K562 (cell line): ENCODE measurements at regions not wholly inside any gene's neighbourhood (a gene's known extent, or its start where the extent isn't known, plus 50 kb on each side); places are given as distances from the start of the nearest gene placed in this dataset.

Experiments
- ATAC-seq: fragments of 200-7000 bp; cut with Tn5 transposase; 3 replicates; pipeline ENCODE4 v1.9.1; 2020; ENCODE audit warnings: moderate library complexity
- BruUV-seq: library from RNA; stranded (reverse); fragments of 400-500 nt; replicated peaks from 2 replicates; lab custom pipeline; 2021; lab: Mats Ljungman, UMichigan
- CTCF ChIA-PET: fragments of 300-600 bp; formaldehyde crosslinking; extraction: SDS; loops from one replicate; lab custom pipeline; 2021; ENCODE audit warnings: low intra/inter-chr PET ratio; lab: Yijun Ruan, JAX
- POLR2A ChIA-PET: fragments of 300-600, 350-650 bp; sonication (Branson Sonifier 250); formaldehyde crosslinking; extraction: SDS; loops from one replicate; lab custom pipeline; 2021; ENCODE audit warnings: antibody characterized with exemption, inconsistent platforms; lab: Yijun Ruan, JAX
- DNase-seq, 4 experiments: peaks; one replicate each; pipeline versions ENCODE4 v3.0.0 to v3.0.0-alpha.2; 2011 to 2018; ENCODE audit warnings: low spot score in 3 of 4, mixed read lengths in 3 of 4; ENCODE audit errors: extremely low read depth in 1 of 4
- FAIRE-seq: peaks from 2 replicates; lab custom pipeline; 2011; peaks lifted over from hg19 to GRCh38; lab: Jason Lieb, UNC
- H2AFZ ChIP-seq: 2 replicates; pipeline ENCODE4 v1.6.0; 2011; ENCODE audit warnings: low read depth, low read length, control low read depth, inconsistent platforms
- H3K27ac ChIP-seq: fragments of 200-600 bp; 3 replicates; pipeline ENCODE4 v1.8.0; 2011; ENCODE audit warnings: low read depth, mild to moderate bottlenecking, control low read depth, inconsistent platforms, low read length, moderate library complexity, mixed read lengths; ENCODE audit errors: extremely low read depth
- H3K27me3 ChIP-seq, 2 experiments: fragments of 300-600 bp in 1 of 2; 2 replicates in 1 of 2; 3 replicates in 1 of 2; pipeline versions ENCODE4 v1.6.0 to v1.8.0; 2011; ENCODE audit warnings: inconsistent platforms in 2 of 2, low read length in 2 of 2, mild to moderate bottlenecking in 1 of 2, mixed read lengths in 1 of 2, moderate library complexity in 1 of 2; ENCODE audit not compliant: control insufficient read depth in 2 of 2, insufficient read depth in 2 of 2
- H3K36me3 ChIP-seq: fragments of 300-600 bp; 3 replicates; pipeline ENCODE4 v1.8.0; 2011; ENCODE audit warnings: mild to moderate bottlenecking, low read length, inconsistent platforms; ENCODE audit not compliant: control insufficient read depth, insufficient read depth
- H3K4me1 ChIP-seq, 2 experiments: fragments of 200-600 bp in 1 of 2; replicated peaks in 1 of 2; 2 replicates in 1 of 2; 3 replicates in 1 of 2; pipeline versions ENCODE4 v1.5.1 to v1.8.0; 2011; ENCODE audit warnings: inconsistent platforms in 2 of 2, low read length in 2 of 2, mild to moderate bottlenecking in 1 of 2, mixed read lengths in 1 of 2, moderate library complexity in 1 of 2; ENCODE audit not compliant: control insufficient read depth in 2 of 2, insufficient read depth in 2 of 2
- H3K4me2 ChIP-seq: 2 replicates; pipeline ENCODE4 v1.6.1; 2011; ENCODE audit warnings: low read length, control low read depth, inconsistent platforms, mixed read lengths; ENCODE audit not compliant: insufficient read depth
- H3K4me3 ChIP-seq: fragments of 200-600 bp; sonication (generic), shearing (Covaris generic); 2 replicates; pipeline ENCODE4 v1.5.1; 2016; ENCODE audit warnings: control low read depth, inconsistent platforms
- H3K79me2 ChIP-seq: fragments of 200-600 bp; 3 replicates; pipeline ENCODE4 v1.8.0; 2011; ENCODE audit warnings: low read length, inconsistent platforms; ENCODE audit not compliant: control insufficient read depth, insufficient read depth
- H3K9ac ChIP-seq, 2 experiments: 2 replicates each; pipeline versions ENCODE4 v1.6.0 to v1.6.1; 2011; ENCODE audit warnings: low read depth in 2 of 2, low read length in 2 of 2, control low read depth in 1 of 2, inconsistent platforms in 1 of 2, mild to moderate bottlenecking in 1 of 2, mixed read lengths in 1 of 2; ENCODE audit not compliant: insufficient read depth in 1 of 2
- H3K9me1 ChIP-seq: one replicate; pipeline ENCODE4 v1.6.0; 2011; ENCODE audit warnings: inconsistent platforms, mild to moderate bottlenecking, low read length, moderate library complexity; ENCODE audit not compliant: control insufficient read depth, insufficient read depth
- H3K9me3 ChIP-seq: replicated peaks from 2 replicates; pipeline ENCODE4 v1.5.1; 2011; ENCODE audit warnings: low read depth, low read length, inconsistent platforms; ENCODE audit not compliant: control insufficient read depth, insufficient read depth
- H4K20me1 ChIP-seq: replicated peaks from 2 replicates; pipeline ENCODE4 v1.6.1; 2011; ENCODE audit warnings: low read length, inconsistent platforms, mixed read lengths; ENCODE audit not compliant: control insufficient read depth, insufficient read depth
- C11orf30 ChIP-seq: fragments of 450-650 bp; IDR thresholded peaks from 2 replicates; pipeline ENCODE4 v1.6.1; 2016; ENCODE audit warnings: low read depth, mild to moderate bottlenecking
- CBFA2T2 ChIP-seq: fragments of 450-650 bp; conservative IDR thresholded peaks from 2 replicates; pipeline ENCODE4 v1.6.1; 2017; ENCODE audit warnings: mild to moderate bottlenecking
- CCNT2 ChIP-seq: IDR thresholded peaks from 2 replicates; pipeline ENCODE4 v1.6.1; 2011; ENCODE audit warnings: borderline replicate concordance, low read depth, mild to moderate bottlenecking, moderate library complexity, mixed read lengths, low read length; ENCODE audit not compliant: insufficient read length; ENCODE audit errors: extremely low read depth
- FOS ChIP-seq: IDR thresholded peaks from 3 replicates; pipeline ENCODE4 v1.6.1; 2011; ENCODE audit not compliant: insufficient read length; ENCODE audit errors: extremely low read depth
- FOXA1 ChIP-seq: fragments of 450-650 bp; IDR thresholded peaks from 2 replicates; pipeline ENCODE4 v1.6.1; 2016; ENCODE audit warnings: mild to moderate bottlenecking, borderline replicate concordance
- HDAC8 ChIP-seq: fragments of 450-650 bp; IDR thresholded peaks from 2 replicates; pipeline ENCODE4 v1.6.1; 2016; ENCODE audit warnings: mild to moderate bottlenecking, missing genetic modification characterization, moderate library complexity, missing compliant biosample characterization
- ILF3 ChIP-seq: fragments of 450-650 bp; IDR thresholded peaks from 2 replicates; pipeline ENCODE4 v1.6.1; 2018; ENCODE audit warnings: antibody characterized with exemption, mild to moderate bottlenecking, moderate library complexity, borderline replicate concordance
- KAT7 ChIP-seq: sonication (generic); formaldehyde crosslinking; IDR thresholded peaks from 2 replicates; pipeline ENCODE4 v1.8.0; 2022; ENCODE audit warnings: missing genetic modification reagents, mild to moderate bottlenecking, borderline replicate concordance
- MEIS2 ChIP-seq: fragments of 450-650 bp; IDR thresholded peaks from 2 replicates; pipeline ENCODE4 v1.6.1; 2014; ENCODE audit warnings: mild to moderate bottlenecking; ENCODE audit not compliant: partially characterized antibody
- MTA3 ChIP-seq: fragments of 450-650 bp; formaldehyde crosslinking; IDR thresholded peaks from 2 replicates; pipeline ENCODE4 v1.6.1; 2017; ENCODE audit warnings: mild to moderate bottlenecking, borderline replicate concordance
- PRDM10 ChIP-seq: fragments of 450-650 bp; IDR thresholded peaks from 2 replicates; pipeline ENCODE4 v1.6.1; 2018; ENCODE audit not compliant: partially characterized antibody
- PTBP1 ChIP-seq: fragments of 200-400 bp; formaldehyde crosslinking; IDR thresholded peaks from 2 replicates; pipeline ENCODE4 v1.6.1; 2017; ENCODE audit warnings: low read depth, low read length
- TAF1 ChIP-seq: IDR thresholded peaks from 2 replicates; pipeline ENCODE4 v1.6.1; 2011; ENCODE audit warnings: mild to moderate bottlenecking, low read length, moderate library complexity; ENCODE audit not compliant: insufficient read depth, control insufficient read depth, severe bottlenecking; ENCODE audit errors: extremely low read depth
- XRCC3 ChIP-seq: fragments of 450-650 bp; IDR thresholded peaks from 2 replicates; pipeline ENCODE4 v1.6.1; 2017; ENCODE audit warnings: mild to moderate bottlenecking, moderate library complexity
- ZKSCAN8 ChIP-seq: fragments of 200-800 bp; sonication (Bioruptor generic); IDR thresholded peaks from 2 replicates; pipeline ENCODE4 v1.6.1; 2016; ENCODE audit warnings: missing genetic modification characterization, missing compliant biosample characterization
- ZNF143 ChIP-seq: sonication (generic); formaldehyde crosslinking; IDR thresholded peaks from 2 replicates; pipeline ENCODE4 v1.9.0; 2022; ENCODE audit warnings: mild to moderate bottlenecking, missing genetic modification reagents
- ZNF282 ChIP-seq: sonication (generic); formaldehyde crosslinking; IDR thresholded peaks from 2 replicates; pipeline ENCODE4 v1.8.1; 2023; ENCODE audit warnings: missing genetic modification reagents
- ZNF639 ChIP-seq, 2 experiments: fragments of 200-800 bp in 1 of 2; sonication (Bioruptor generic) in 1 of 2; sonication (generic) in 1 of 2; formaldehyde crosslinking in 1 of 2; IDR thresholded peaks in 1 of 2; conservative IDR thresholded peaks in 1 of 2; 2 replicates each; pipeline versions ENCODE4 v1.5.0 to v1.6.1; 2016 to 2020; ENCODE audit warnings: missing compliant biosample characterization in 1 of 2, missing genetic modification characterization in 1 of 2, missing genetic modification reagents in 1 of 2
- WGBS: fragments of 100-300 bp; shearing (Covaris generic); methylation state at CpG from one replicate; pipeline ENCODE4 v1.1.6; 2016; ENCODE audit warnings: low coverage, mixed read lengths; ENCODE audit not compliant: insufficient coverage; ENCODE audit errors: missing lambda C conversion rate; 5-methylcytosine and 5-hydroxymethylcytosine counted together
- in situ Hi-C: fragments of 300-500 bp; cut with MboI; formaldehyde crosslinking; loops from 4 replicates; pipeline ENCODE4 v1.15.0; 2018; ENCODE audit warnings: inconsistent platforms, mixed read lengths
- intact Hi-C: fragments of 100-400 bp; cut with micrococcal nuclease; formaldehyde crosslinking; loops from 2 replicates; pipeline ENCODE4 v1.14.2; 2022

GRCh38 chr5:61735531-61735930 is 403.5 kb downstream of the ZSWIM6 start:
- Histone ChIP-seq H3K9ac (no peak overlapping the region), H3K79me2 (no peaks in the 10 kb centered on the region), H2AFZ (no peak overlapping the region), H3K9me1 (no peaks in the 10 kb centered on the region), H3K4me2 (no peak overlapping the region), H3K36me3 (no peaks in the 10 kb centered on the region), H3K27ac (no peak overlapping the region), H3K9me3 (no peaks in the 10 kb centered on the region), H3K27me3 (0 out of 5 replicates have a peak, but pooled peaks cover 3 to 11% of the 10 kb centered on the region in 2 experiments), H4K20me1 (no peaks in the 10 kb centered on the region; the same call in 1 of the 2 replicates), H3K4me1 (no peaks in the 10 kb centered on the region), H3K4me3 (no peak overlapping the region)
- ChIA-PET POLR2A (no interaction called here), CTCF (no interaction called here)
- DNase-seq (no peak), FAIRE-seq (no peak), ATAC-seq (no peak)
- in situ Hi-C loops (no loop called here), intact Hi-C loops (no loop called here)
- 0% methylated on average over 2 of the region's 2 CpGs for WGBS
- BruUV-seq = no TSS peak
- TF ChIP-seq ZNF282 (CRISPR knock-in tag) (no peak), CBFA2T2 (no peak), PRDM10 (no peak), XRCC3 (no peak), HDAC8 (tag) (no peak), C11orf30 (no peak), ZKSCAN8 (CRISPR knock-in tag) (no peak), MEIS2 (no peak), MTA3 (no peak), ZNF143 (CRISPR knock-in tag) (no peak), FOS (no peak), ZNF639 (CRISPR knock-in tag; conservative IDR thresholded peaks at IDR 0.05 in 1 of 2, IDR thresholded peaks at IDR 0.05 in 1 of 2) (no peak), PTBP1 (no peak), KAT7 (CRISPR knock-in tag) (no peak), ILF3 (no peak), CCNT2 (no peak), FOXA1 (no peak), TAF1 (no peak)
